Activated effector memory CD4-positive, alpha-beta T cell treated with Interleukin-2 at 50 U/mL for 16 hours (primary cell): ENCODE measurements at regions not wholly inside any gene's neighbourhood (a gene's known extent, or its start where the extent isn't known, plus 50 kb on each side); places are given as distances from the start of the nearest gene placed in this dataset.

Source experiments
- DNase-seq: peaks from one replicate; pipeline ENCODE4 v3.0.0-alpha.2; 2020

- DNase-seq = no peak
Observed at GRCh38 chr10:64450312-64450711, 929.1 kb downstream of the REEP3 start.

DNA sequence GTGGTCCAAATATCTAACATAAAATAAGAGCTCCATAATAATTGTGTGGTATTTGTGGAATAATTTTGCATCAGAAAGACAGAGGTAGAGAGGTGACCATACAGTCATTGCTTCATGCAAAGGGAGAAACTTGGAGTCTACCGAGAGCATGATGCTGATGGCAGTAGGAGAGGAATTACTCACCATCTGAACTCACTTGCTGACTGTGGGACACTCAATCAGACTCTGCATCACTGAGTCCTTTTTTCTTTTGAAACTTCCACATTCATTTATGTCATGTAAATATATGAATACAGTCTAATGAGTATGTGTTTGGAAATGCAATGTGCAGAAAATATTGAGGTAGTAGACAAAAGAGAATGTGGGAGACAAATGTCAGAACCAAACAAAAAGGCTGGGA is 933.8 kb downstream of the REEP3 start:
- no peak for DNase-seq

DNA sequence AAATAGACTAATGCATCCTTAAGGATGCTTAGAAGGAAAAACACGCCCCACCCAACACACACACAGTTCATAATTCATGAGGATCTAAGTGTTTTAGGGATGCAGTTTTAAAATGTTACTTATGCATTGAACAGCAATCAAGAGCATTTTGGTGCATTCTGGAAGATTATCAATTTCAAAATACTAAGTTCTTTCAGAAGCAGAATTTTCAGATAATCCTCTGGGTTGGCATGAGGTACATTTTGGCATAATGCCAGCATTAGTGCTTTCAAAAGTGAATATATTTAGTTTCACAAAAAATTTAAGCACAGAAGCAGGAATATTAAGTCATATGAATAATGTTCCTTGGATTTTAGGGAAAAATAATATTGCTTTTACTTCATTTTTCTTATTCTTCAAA is 937.1 kb downstream of the REEP3 start:
- DNase-seq = no peak

- no peak for DNase-seq
Observed at GRCh38 chr10:64463406-64463805, 942.2 kb downstream of the REEP3 start.

- no peak for DNase-seq
Observed at GRCh38 chr10:64465653-64466052, 944.5 kb downstream of the REEP3 start.

DNA sequence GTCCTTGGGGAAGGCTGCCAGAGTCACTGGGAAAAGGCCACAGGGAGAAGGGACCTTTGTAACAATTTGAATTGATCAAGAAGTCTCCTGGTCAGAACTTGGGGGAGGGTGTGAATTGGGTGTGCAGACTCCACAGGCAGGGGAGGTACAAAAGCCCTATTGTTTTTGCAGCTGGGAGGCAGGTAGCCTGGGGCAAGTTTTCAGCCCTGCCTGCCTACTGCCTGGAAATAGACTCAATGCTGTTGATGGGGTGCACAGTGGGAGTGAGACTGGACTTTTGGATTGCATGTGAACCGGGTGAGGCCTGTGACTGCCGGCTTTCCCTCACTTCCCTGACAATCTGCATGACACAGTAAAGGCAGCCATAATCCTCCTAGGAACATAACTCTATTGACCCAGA is 947.0 kb downstream of the REEP3 start:
- no peak for DNase-seq

DNA sequence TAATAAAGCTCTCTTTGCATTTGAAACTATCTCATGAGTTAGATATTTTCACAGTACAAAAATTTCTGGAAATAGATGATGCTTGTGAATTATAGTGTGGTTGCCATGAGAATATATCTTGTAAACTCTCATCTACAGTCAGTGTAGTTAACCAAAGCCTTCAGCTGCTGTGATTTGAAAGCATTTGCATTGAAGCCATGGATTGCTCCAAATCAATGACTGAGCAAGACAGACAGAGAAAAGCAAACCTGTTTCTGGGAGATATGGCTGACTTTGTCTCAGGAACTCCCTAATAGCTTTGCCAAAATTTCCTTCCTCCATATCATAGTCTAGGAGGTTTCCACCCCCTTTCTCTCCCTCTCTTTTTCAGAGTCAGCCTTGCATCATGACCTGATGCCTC is 955.3 kb downstream of the REEP3 start:
- DNase-seq = no peak

DNA sequence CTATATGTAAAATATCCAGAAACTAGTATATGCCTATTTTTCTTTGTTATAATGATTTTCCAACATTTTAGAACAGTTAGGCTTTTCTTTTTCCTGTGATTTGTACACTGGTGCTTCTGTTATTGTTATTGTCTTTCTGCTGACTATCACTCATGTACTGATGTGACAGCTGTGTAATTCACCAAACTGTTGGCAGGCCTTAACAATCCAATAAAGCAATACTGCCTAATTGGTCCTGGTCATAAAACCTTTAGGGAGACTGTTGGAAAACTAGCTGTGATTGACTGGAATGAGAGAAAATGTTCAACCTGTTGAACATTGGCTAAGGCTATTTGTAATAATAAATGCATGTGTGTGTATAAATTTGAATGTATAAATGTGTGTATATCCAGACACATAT is 956.6 kb downstream of the REEP3 start:
- DNase-seq = no peak

DNA sequence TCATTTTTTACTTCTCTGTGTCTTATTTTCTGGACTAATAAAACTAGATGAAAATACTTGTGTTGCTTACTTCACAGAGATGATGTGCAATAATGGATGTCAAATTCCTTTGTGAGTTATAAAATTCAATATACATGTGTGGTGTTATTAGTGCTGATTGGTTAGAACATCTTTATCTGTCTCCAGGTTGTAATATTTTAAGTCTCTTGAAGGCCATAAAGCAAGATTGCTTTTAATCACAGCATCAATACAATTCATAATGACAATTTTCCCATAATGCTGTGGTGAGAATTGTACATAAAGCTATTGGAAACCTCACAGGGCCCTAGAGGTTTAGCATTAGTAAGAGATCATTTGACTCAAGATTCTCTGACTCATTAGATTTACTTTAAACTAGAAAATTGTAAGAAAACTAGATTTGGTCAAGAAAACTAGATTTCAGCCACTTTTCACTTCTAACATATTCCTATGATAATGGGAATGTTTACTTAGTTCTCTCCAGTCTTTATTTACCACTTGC is 963.7 kb downstream of the REEP3 start:
- DNase-seq = no peak

GRCh38 chr10:64486149-64486548 is 964.9 kb downstream of the REEP3 start:
- DNase-seq = no peak

- no peak for DNase-seq
Observed at GRCh38 chr10:64486901-64487300, 965.7 kb downstream of the REEP3 start.

GRCh38 chr10:64494901-64495300 is 973.7 kb downstream of the REEP3 start:
- no peak for DNase-seq

GRCh38 chr10:64497306-64497705 is 976.1 kb downstream of the REEP3 start:
- no peak for DNase-seq

GRCh38 chr10:64501807-64502206 is 980.6 kb downstream of the REEP3 start:
- no peak for DNase-seq

DNA sequence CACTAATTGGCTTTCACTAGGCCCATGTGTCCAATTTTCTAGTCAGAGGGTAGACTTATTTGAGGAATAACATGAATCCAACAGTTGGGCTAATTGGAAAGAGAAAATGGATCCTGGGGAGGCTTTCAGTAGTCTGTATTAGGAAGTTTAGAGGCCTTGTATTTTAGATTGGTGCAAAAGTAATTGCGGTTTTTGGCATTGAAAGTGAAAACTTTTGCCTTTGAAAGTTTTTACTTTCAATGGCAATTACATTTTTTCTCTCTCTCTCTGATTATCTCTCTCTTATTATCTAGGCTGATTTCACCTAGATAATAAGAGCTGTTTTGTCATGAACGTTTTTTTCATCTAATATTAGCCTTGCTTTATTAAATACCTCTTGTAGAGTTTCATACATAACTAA is 981.7 kb downstream of the REEP3 start:
- no peak for DNase-seq

DNA sequence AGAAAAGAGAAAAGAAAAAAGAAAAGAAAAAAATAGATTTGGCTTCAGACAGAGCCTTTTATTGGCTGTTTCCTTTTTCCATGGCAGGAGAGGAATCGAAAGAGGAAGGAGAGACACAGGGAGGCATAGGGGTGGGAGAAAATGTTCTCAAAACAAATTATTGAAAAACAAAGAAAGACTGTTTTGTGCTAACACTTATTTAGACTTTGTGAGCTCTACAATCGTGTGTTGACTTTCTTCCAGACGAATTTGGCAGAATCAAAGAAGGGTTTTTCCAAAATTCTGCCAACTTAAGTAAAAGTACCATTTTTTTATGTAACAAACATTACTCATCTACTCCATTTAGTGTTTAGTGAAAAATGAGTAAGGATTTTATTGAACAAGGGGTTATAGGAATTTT is 982.2 kb downstream of the REEP3 start:
- no peak for DNase-seq

- DNase-seq = no peak
Observed at GRCh38 chr10:64505501-64505900, 984.3 kb downstream of the REEP3 start.

DNA sequence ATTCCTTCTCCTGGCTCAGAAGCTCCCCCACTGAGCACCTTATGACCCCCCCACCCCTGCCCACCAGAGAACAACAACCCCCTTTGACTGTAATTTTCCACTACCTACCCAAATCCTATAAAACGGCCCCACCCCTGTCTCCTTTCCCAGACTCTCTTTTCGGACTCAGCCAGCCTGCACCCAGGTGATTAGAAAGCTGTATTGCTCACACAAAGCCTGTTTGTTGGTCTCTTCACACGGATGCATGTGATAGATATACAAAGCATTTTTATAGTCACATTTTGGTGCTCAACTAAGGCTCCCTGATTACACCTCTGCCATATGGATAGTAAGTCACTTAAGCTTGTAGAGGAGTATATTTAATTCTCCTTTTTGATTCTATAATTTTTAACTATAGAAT is 985.8 kb downstream of the REEP3 start:
- DNase-seq = no peak

GRCh38 chr10:64507651-64508028 is 986.4 kb downstream of the REEP3 start:
- DNase-seq = no peak

GRCh38 chr10:64508029-64508661 is 986.9 kb downstream of the REEP3 start:
- DNase-seq = no peak

- no peak for DNase-seq
Observed at GRCh38 chr10:64515970-64516699, 994.9 kb downstream of the REEP3 start.

DNA sequence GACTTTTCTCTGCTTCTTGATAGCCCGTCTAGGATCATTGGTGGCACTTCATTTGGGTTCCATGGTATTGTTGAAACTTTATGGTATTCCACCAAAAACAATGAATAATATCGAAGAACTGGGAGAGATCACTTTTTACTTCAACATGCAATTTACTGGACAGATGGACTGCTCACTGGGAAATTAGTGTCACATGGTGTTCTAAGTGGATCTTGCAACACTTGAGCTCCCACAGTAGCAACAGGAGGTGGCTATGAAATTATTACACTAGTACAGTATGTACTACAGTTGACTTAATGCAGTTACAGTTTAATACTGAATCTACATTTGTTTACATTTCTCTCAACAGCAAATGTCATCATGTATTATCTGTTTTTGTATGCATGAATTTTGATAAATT is 997.3 kb downstream of the REEP3 start:
- DNase-seq = no peak

- DNase-seq = no peak
Observed at GRCh38 chr10:64519427-64519826, 998.2 kb downstream of the REEP3 start.

GRCh38 chr10:64519831-64520230 is 998.6 kb downstream of the REEP3 start:
- no peak for DNase-seq
